ENCODE measurements at regions not wholly inside any gene's neighbourhood (a gene's known extent, or its start where the extent isn't known, plus 50 kb on each side); places are given as distances from the start of the nearest gene placed in this dataset.
A peak's percentile ranks its signal among the peaks of the same experiment; 100 is the strongest.

GRCh38 chr1:22207511-22208267, 64.8 kb upstream of the WNT4 start:
- Mint-ChIP-seq H3K27ac (peak overlapping the region in 1 of 7 donors; percentile 7), H3K9me3 (no peaks in the 10 kb centered on the region), H3K4me3 (no peak overlapping the region), H3K27me3 (ENCODE audit: low read depth in 3 of 3) (peaks cover 37 to 67% (median 47%) of the 10 kb centered on the region in 3 donors), H3K4me1 (no peaks in the 10 kb centered on the region), H3K36me3 (no peaks in the 10 kb centered on the region)
- no peak overlapping the region for H2AFZ ChIP-seq (ENCODE audit: insufficient read depth, low read depth, low read length, poor library complexity, severe bottlenecking)
- 72% methylated on average over 14 of the region's 23 CpGs for WGBS (ENCODE audit: insufficient coverage)
- H4K20me1 ChIP-seq (ENCODE audit: insufficient read depth, low read length), result no peaks in the 10 kb centered on the region
- no peak for DNase-seq
- peaks cover 10 to 48% of the 10 kb centered on the region in 2 donors for H3K27me3 ChIP-seq (ENCODE audit: control insufficient read depth in 2 of 2, insufficient read depth in 2 of 2, low read length in 2 of 2)
- no peaks in the 10 kb centered on the region for H3K4me1 ChIP-seq (ENCODE audit: control insufficient read depth in 1 of 2, insufficient read depth in 2 of 2, low read length in 2 of 2)
- H3K4me2 ChIP-seq (replicated peaks; ENCODE audit: extremely low read depth, low read length, poor library complexity, severe bottlenecking), result no peak overlapping the region
- no peak overlapping the region for H3K9ac ChIP-seq (ENCODE audit: insufficient read depth, low read length, poor library complexity, severe bottlenecking)
- TF ChIP-seq CTCF (IDR thresholded peaks at IDR 0.05), result no peak
- H3K36me3 ChIP-seq (replicated peaks in 1 of 2; ENCODE audit: control insufficient read depth in 1 of 2, insufficient read depth in 2 of 2, low read length in 2 of 2), result no peaks in the 10 kb centered on the region
- no peaks in the 10 kb centered on the region for H3K79me2 ChIP-seq (ENCODE audit: insufficient read depth, low read length)
- H3K4me3 ChIP-seq (replicated peaks in 1 of 3; ENCODE audit: low read depth in 2 of 3, low read length in 3 of 3), result no peak overlapping the region
- intact Hi-C loops (cut with micrococcal nuclease), result no loop called here
- H3K27ac ChIP-seq (ENCODE audit: low read depth in 1 of 2, low read length in 2 of 2), result no peak overlapping the region
- no peaks in the 10 kb centered on the region for H3K9me3 ChIP-seq (replicated peaks in 1 of 2; ENCODE audit: control insufficient read depth in 1 of 2, insufficient read depth in 1 of 2, low read length in 2 of 2)

GRCh38 chr1:22208268-22208972, 65.5 kb upstream of the WNT4 start:
- DNase-seq, result no peak
- peak overlapping the region in 1 of 2 donors; percentile 2 for H3K4me3 Mint-ChIP-seq
- H3K4me2 ChIP-seq (replicated peaks; ENCODE audit: extremely low read depth, low read length, poor library complexity, severe bottlenecking), result no peak overlapping the region
- no peak for TF ChIP-seq CTCF (IDR thresholded peaks at IDR 0.05)
- no peaks in the 10 kb centered on the region for H3K9me3 ChIP-seq (replicated peaks in 1 of 2; ENCODE audit: control insufficient read depth in 1 of 2, insufficient read depth in 1 of 2, low read length in 2 of 2)
- no peak overlapping the region for H3K27ac ChIP-seq (ENCODE audit: low read depth in 1 of 2, low read length in 2 of 2)
- no peak overlapping the region for H2AFZ ChIP-seq (ENCODE audit: insufficient read depth, low read depth, low read length, poor library complexity, severe bottlenecking)
- H3K4me1 ChIP-seq (ENCODE audit: control insufficient read depth in 1 of 2, insufficient read depth in 2 of 2, low read length in 2 of 2), result no peaks in the 10 kb centered on the region
- H3K4me1 Mint-ChIP-seq, result no peaks in the 10 kb centered on the region
- no peak overlapping the region for H3K9ac ChIP-seq (ENCODE audit: insufficient read depth, low read length, poor library complexity, severe bottlenecking)
- H3K27me3 ChIP-seq (ENCODE audit: control insufficient read depth in 2 of 2, insufficient read depth in 2 of 2, low read length in 2 of 2), result peaks cover 15 to 55% of the 10 kb centered on the region in 2 donors
- H3K9me3 Mint-ChIP-seq, result peaks cover 0 to 3% (median 0%) of the 10 kb centered on the region in 7 donors
- no peak overlapping the region for H3K4me3 ChIP-seq (replicated peaks in 1 of 3; ENCODE audit: low read depth in 2 of 3, low read length in 3 of 3)
- H4K20me1 ChIP-seq (ENCODE audit: insufficient read depth, low read length), result no peaks in the 10 kb centered on the region
- peaks cover 39 to 73% (median 50%) of the 10 kb centered on the region in 3 donors for H3K27me3 Mint-ChIP-seq (ENCODE audit: low read depth in 3 of 3)
- 65% methylated on average over 10 of the region's 21 CpGs for WGBS (ENCODE audit: insufficient coverage)
- no peaks in the 10 kb centered on the region for H3K79me2 ChIP-seq (ENCODE audit: insufficient read depth, low read length)
- no peaks in the 10 kb centered on the region for H3K36me3 ChIP-seq (replicated peaks in 1 of 2; ENCODE audit: control insufficient read depth in 1 of 2, insufficient read depth in 2 of 2, low read length in 2 of 2)
- intact Hi-C loops (cut with micrococcal nuclease), result no loop called here
- no peaks in the 10 kb centered on the region for H3K36me3 Mint-ChIP-seq
- no peak overlapping the region for H3K27ac Mint-ChIP-seq

Data from CD14-positive monocyte (primary cell).